ENCODE measurements at regions not wholly inside any gene's neighbourhood (a gene's known extent, or its start where the extent isn't known, plus 50 kb on each side); places are given as distances from the start of the nearest gene placed in this dataset.

- DNase-seq, result no peak
- TF ChIP-seq EP300 (IDR thresholded peaks at IDR 0.05) (no peak), CTCF (IDR thresholded peaks at IDR 0.05) (no peak), POLR2A (IDR thresholded peaks at IDR 0.05) (no peak), POLR2AphosphoS5 (IDR thresholded peaks at IDR 0.05) (no peak)
- H3K27ac ChIP-seq, result no peak overlapping the region
- no peak overlapping the region for H3K4me3 ChIP-seq
- no peaks in the 10 kb centered on the region for H3K36me3 ChIP-seq
- peaks cover 0 to 1% (median 0%) of the 10 kb centered on the region in 4 donors for H3K9me3 ChIP-seq
- intact Hi-C loops (cut with DNase I; ENCODE audit: low total_unique reads), result no loop called here
- H3K27me3 ChIP-seq, result no peaks in the 10 kb centered on the region
- 86 to 93% (median 89%) methylated on average over 3 of the region's 3 CpGs for WGBS, 5 donors
- H3K4me1 ChIP-seq, result no peaks in the 10 kb centered on the region
These were observed 465.3 kb upstream of the CLINT1 start for GRCh38 chr5:158324236-158324635.

- TF ChIP-seq POLR2AphosphoS5 (IDR thresholded peaks at IDR 0.05) (no peak), EP300 (IDR thresholded peaks at IDR 0.05) (no peak), CTCF (IDR thresholded peaks at IDR 0.05) (no peak), POLR2A (IDR thresholded peaks at IDR 0.05) (no peak)
- 67 to 90% (median 79%) methylated on average over 1 of the region's 1 CpG for WGBS, 5 donors
- Histone ChIP-seq H3K4me1 (no peaks in the 10 kb centered on the region), H3K4me3 (no peak overlapping the region), H3K36me3 (no peaks in the 10 kb centered on the region), H3K27me3 (no peaks in the 10 kb centered on the region), H3K9me3 (no peaks in the 10 kb centered on the region), H3K27ac (no peak overlapping the region)
- intact Hi-C loops (cut with DNase I; ENCODE audit: low total_unique reads), result no loop called here
- DNase-seq, result no peak
These were observed 463.7 kb upstream of the CLINT1 start for GRCh38 chr5:158322620-158323019.

- H3K27ac ChIP-seq, result no peak overlapping the region
- WGBS, 5 donors, result 78 to 85% (median 83%) methylated on average over 5 of the region's 5 CpGs
- no peaks in the 10 kb centered on the region for H3K27me3 ChIP-seq
- TF ChIP-seq CTCF (IDR thresholded peaks at IDR 0.05) (no peak), EP300 (IDR thresholded peaks at IDR 0.05) (no peak), POLR2AphosphoS5 (IDR thresholded peaks at IDR 0.05) (no peak), POLR2A (IDR thresholded peaks at IDR 0.05) (no peak)
- H3K36me3 ChIP-seq, result no peaks in the 10 kb centered on the region
- H3K4me1 ChIP-seq, result no peaks in the 10 kb centered on the region
- no peaks in the 10 kb centered on the region for H3K9me3 ChIP-seq
- DNase-seq, result no peak
- H3K4me3 ChIP-seq, result no peak overlapping the region
- intact Hi-C loops (cut with DNase I; ENCODE audit: low total_unique reads), result no loop called here
These were observed 462.0 kb upstream of the CLINT1 start for GRCh38 chr5:158320934-158321333.

GRCh38 chr5:158320178-158320674, 461.3 kb upstream of the CLINT1 start:
- TF ChIP-seq EP300 (IDR thresholded peaks at IDR 0.05) (no peak), POLR2AphosphoS5 (IDR thresholded peaks at IDR 0.05) (no peak), POLR2A (IDR thresholded peaks at IDR 0.05) (no peak), CTCF (IDR thresholded peaks at IDR 0.05) (no peak)
- intact Hi-C loops (cut with DNase I; ENCODE audit: low total_unique reads), result no loop called here
- 35 to 56% (median 37%) methylated on average over 5 of the region's 5 CpGs for WGBS, 5 donors

More at GRCh38 chr5:158320178-158320674, 461.3 kb upstream of the CLINT1 start:
- DNase-seq, result peak in 1 of 2 donors; percentile 49
- no peaks in the 10 kb centered on the region for H3K36me3 ChIP-seq
- H3K27me3 ChIP-seq, result no peaks in the 10 kb centered on the region
- no peaks in the 10 kb centered on the region for H3K4me1 ChIP-seq
- no peaks in the 10 kb centered on the region for H3K9me3 ChIP-seq
- no peak overlapping the region for H3K4me3 ChIP-seq
- no peak overlapping the region for H3K27ac ChIP-seq
